NK-92 treated with Interleukin-12 subunit alpha and Interleukin-12 subunit beta, amount 100 ng/mL, for 24 hours (cell line): ENCODE measurements at regions not wholly inside any gene's neighbourhood (a gene's known extent, or its start where the extent isn't known, plus 50 kb on each side); places are given as distances from the start of the nearest gene placed in this dataset.

Experiments used
- DNase-seq: peaks from one replicate; lab custom pipeline; 2025; lab: John Stamatoyannopoulos, UW

DNA sequence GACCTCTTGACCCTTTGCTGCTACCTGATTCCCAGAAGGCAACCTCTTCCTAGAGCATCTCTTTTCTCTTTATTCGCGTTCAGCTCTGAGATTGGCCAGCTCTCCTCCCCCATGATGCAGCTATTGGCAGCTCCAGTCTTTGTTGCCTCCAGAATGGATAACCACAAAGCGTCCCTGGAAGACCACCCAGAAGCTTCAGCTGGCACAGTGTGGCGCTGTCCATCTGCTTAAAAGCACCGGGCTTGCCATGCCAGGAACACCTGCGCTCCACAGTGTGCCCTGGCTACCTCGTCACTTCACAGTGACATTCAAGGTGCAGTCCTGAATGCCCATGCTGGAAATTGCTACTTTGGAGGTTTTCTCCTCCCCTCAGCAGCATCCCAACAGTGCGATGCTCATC, 353.9 kb downstream of the LMO4 start:
- DNase-seq, result no peak

DNA sequence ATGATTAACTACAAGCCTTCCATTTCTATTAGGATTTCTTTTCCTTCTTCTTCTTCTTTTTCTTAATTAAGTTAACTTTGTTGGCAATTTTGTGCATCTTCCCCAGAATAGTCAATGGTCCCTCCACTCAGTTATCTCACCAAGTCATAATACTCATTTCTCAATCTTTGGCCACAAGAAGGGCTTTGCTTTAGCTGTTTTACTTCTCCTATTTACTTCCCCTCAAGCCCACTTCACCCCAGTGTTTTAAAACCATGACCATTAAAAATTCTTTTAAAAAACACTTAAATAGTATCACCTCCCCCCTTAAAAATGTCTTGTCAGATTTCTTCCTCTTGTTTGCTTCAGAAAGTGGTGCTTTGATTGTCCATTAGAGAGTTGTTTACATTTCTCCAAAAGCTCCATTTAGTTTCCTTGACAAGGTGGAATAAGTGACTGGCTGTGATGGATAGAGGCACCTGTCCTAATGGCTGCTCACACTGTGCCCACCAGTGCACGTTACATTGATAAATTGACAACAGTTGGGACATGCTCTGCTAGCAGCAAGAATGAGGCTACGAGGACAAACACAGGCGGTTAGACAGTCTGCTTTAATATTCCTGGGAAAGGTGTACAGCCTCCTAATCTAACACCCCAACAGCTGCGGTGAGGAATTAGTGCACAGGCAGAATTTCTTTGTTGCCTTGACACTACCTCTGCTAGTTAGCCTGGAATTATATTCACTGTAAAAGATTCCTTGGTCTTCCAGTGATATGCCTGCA, 354.7 kb downstream of the LMO4 start:
- no peak for DNase-seq

DNA sequence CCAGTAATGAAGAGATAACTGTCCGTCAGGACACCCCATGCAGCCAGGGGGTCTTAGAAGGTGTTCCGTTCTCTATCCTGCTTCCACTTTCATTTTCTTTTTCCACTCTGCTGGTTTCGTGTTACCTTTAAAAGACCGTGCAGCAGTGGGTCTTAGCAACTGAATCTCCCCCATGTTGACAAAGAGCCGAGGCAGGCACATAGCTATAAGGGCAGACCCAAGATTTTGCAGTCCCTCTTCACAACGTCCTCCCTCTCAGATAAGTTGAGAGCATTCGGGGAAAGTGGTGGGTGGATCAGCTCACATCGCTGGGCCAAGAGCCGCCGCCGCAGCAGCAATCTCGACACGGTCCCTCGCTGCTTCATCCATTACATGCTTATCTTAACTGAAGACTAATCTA, 355.5 kb downstream of the LMO4 start:
- DNase-seq, result no peak

DNA sequence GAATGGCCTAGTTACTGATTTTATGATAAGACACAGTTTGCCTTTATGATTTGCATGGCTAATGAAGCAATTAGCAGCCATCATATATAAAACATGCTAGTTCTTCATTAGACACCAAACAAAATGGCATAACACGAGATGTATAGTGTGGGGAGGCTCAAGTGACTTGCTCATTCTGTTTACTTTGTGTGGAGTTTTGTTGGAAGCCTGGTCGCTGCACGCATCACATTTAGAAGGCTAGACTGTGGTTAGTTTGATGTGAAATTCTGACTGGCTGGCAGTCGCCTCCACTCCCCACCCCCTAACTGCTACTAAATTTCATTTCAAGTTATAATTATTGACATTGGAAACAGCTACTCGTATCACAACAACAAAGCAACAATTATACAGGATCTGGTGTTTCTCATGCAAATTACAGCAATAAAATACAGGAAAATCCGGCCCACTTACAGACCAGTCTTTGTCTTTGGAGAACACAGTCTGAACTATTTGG, 356.1 kb downstream of the LMO4 start:
- no peak for DNase-seq

DNA sequence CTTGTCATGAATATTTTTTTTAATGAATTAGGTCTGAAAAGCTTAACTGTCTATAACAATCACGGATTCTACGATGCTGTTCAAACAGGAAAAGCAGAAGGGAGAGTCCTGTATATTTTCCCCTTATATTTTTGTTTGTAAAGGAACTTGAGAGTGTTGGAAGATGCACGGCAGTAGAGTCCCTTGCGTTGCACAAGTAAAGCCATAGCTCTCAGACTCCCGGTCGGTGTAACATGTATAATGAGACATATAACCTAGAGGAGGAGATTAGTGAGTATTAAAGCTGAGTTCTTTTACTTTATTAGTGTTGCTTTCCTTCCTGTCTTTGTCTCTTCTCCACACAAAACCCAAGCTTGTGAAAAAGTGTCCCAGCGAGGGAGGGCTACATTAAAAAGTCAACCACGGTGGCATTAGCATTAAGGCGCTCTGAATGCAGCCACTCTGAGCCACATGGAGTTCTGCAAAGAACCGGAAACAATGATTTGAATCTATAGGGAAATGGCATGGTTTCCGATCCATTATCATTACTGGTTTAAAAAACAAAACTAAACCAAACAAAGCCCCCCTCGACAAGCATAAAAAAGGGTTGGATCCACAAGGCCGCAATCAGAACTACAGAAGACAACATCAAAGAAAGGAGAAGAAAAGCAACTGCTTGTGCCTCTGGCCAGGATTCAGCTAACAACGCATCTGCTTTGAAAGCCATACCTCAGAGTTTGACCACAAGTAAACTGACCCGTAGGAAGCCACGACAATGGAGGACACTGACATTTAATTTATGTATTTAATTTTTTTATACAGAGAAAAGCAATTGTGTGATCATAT, 356.8 kb downstream of the LMO4 start:
- no peak for DNase-seq

DNA sequence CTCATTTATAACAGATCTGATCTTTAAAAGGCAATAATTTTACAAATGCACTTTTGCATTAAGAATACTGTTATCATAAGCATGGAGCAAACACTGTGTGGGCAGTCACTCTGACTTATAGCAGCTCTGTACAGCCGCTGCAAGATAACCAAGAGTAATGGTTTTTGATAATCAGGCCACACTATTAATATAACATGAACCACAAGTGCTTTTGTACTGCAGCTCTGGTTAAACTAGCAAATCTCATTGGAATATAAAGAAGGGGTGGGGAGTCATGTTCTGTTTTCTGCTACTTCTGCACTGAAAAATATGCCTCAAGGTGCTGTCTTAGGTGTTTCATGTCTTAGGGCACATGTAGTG, 357.4 kb downstream of the LMO4 start:
- no peak for DNase-seq

DNA sequence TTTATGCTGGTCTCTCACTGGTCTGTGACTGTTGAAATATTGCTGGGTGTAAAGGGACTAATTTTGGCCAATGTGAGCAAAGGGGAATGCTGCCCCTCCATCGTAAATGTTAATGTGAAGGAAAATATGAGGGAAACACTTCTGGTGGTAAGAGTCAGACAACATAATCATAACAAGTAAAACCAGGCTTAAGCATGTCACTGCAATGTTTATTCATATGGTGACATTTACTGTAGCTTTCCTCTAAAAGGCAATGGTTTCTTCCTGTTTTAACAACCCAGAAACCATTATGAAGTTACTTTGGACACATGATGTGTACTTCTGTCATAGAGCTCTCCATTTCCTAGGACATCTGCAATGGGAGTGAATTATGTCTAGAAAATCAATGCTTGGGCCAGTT, 358.0 kb downstream of the LMO4 start:
- no peak for DNase-seq

DNA sequence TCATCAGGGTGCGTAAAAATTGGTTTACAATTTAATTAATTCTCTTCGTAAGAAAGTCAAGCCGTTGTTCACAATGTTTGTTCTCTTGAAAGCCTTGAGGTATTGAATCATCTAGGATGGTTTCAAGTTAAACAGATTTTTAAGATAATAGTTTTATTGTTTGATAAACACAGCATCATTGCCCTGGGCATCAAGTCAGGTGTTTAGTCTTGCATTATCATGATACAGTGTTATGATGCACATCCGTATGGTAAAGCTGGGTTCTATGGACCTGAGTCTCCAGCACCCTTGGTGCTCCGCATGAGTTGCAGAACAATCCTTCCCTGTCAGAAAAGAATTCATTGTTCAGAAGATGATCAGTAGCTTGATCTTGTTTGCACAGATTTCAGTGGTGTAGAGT, 359.5 kb downstream of the LMO4 start:
- no peak for DNase-seq

DNA sequence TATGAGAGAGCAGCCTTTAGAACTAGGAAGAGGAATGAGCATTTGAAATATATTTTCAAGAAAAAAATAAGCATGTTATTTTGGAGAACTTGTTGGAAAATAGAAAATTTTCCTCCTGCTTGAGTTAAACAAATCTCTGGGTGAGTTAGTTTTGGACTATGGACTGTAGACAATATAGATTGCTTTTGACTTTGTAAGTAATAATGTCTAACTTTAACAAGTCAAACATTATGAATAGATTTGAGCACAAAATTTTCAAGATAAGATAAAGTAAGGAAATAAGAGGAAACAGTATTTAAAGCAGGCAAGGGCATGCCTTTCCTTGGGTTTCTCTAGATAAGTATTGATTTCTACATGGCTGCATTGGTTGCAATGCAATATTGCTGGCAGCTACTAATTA, 360.8 kb downstream of the LMO4 start:
- DNase-seq, result no peak

DNA sequence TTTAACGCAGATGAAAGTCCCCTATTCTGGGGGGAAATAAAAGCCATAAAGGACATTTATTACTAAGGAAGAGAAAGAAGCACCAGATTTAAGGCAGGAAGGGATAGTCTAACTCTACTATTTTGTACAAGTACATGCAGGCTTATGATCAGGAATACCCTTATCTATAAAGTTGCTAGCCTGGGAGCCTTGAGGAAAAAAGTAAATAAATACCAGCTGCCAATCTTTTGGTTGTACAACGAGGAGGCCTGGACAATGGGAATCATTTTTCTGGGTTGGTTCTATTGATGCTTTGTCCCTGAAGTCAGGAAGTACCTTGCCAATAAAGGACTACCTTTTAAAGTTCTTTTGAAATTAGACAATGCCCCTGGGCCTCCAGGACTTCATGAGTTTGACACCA, 367.8 kb downstream of the LMO4 start:
- DNase-seq, result no peak

DNA sequence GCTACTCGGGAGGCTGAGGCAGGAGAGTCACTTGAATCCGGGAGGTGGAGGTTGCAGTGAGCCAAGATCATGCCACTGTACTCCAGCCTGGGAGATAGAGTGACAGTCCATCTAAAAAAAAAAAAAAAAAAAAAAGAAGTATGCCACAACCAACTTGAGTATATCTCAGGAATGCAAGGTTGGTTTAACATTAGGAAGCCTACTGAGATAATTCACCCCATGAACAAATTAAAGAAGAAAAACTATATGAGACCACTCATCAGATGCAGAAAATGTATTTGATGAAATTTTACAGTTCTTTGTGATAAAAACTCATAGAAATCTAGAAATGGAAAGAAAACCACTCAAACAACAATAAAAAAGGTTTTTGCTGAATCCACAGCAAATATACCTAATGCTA, 373.8 kb downstream of the LMO4 start:
- no peak for DNase-seq

DNA sequence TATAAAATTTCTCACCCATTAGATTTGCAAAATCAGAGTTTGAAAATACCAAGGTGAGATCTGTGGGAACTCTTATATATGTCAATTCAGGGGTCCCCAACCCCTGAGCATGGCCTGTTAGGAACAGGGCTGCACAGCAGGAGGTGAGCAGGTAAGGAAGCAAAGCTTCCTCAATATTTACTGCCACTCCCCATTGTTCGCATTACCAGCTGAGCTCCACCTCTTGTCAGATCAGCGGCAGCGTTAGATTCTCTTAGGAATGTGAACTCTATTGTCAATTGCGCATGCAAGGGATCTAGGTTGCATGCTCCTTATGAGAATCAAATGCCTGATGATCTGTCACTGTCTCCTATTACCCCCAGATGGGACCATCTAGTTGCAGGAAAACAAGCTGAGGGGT, 376.6 kb downstream of the LMO4 start:
- DNase-seq, result no peak

DNA sequence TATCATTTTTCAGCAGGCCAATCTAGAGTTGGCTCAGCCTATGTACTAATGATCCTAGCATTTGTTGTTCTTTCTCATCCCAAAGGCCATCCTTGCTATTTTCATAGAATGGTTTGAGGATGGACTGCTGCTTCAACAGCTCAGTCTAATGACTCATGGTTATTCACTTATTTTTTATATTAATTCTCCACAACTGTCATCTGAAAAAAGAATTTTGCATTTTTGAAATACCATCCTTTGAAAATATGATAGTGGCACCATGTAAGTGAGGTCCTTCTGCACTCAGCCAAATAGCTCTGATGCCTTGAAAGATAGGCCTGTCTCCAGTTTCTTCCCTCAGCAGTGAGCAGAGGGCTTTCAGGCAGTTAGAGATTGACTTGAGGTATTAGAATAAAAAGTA, 377.5 kb downstream of the LMO4 start:
- no peak for DNase-seq

DNA sequence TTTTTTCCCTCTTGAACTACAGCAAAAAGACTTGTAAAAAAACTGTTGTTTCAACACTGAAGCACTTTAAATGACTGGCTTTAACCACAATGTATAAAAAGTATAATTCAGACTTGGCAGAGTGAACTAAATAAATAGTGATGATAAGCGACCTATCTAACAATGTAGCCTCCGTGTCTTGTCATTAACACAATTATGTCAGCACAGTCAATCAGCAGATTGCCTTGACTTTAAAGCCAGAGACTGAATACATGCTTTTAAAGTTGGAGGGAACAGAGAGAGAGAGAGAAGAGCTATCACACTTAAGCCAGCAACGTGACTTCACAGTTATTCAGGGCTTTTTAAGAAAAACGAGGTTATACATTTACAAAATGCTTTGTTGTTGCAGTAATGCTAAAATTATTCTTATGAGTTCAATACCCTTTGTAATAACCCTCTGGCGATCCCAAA, 378.1 kb downstream of the LMO4 start:
- DNase-seq, result no peak

DNA sequence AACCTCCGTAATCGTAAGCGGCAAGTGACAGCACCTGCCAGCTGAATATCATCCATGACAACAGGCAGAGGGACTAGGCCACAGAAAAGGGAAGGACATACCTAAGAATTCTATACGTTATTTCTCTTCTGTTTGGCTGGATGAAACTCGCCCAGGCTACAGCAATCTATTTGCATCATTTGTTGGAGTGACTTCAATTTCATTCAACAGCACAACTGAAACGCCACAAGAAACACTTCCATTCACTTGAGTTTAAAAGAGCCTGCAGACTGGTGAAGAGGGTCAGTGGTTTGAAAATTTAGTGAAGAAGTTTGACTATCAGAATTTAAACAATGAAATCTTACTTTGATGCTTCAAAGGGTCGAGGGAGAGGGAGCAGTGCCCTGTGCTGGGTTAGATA, 378.7 kb downstream of the LMO4 start:
- DNase-seq, result no peak

DNA sequence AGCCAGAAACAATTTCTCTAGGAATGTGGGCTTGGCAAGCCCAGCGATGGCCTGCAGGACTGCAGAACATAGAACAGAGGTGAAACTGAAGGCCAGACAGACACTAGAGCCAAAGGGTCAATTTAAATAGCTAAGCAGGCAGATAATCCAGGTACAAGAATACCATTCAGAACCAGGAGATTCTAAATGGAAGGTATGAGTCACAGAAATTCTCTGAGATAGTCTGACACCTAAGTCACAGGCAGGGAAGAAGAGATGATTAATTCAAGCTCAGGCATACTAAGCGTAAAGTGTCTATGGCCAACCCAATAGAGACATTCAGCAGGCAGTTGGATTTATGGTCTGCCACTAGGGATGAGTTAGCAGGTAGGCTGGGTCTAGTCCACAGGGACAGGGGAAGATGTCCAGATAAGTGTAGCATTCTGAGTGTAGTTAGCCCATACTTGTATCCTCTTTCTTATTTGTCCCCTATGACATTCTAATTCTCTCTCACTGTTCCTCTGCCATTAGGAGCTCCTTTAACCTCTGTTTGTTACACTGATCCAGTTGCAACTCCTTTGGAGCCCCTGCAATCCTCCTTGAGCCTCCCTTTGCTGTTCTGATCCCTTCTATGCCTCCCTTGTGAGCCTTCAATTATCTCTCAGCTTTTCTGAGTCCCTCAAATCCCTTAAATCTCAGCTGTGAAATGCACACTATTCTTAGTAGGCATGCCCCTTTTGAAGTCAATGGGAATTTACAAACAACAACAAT, 383.8 kb downstream of the LMO4 start:
- DNase-seq, result no peak

DNA sequence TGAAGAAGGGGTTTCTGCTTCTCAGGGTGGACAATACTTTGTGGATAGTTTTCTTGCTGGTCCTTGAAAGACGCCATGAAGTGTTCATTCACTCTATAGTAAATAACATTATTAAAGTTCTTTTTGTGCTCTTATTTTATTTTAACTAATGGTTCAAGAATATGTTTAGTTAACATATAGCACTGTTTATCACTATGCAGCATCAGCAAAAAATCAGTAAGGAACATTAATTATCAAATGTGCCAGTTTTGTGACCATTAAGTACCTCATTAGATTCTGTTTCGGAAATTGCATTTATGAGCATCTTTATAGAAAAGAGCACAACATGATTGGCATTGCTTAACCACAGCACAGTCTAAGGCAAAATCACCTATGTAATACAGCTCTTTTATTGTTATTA, 385.6 kb downstream of the LMO4 start:
- DNase-seq, result no peak

DNA sequence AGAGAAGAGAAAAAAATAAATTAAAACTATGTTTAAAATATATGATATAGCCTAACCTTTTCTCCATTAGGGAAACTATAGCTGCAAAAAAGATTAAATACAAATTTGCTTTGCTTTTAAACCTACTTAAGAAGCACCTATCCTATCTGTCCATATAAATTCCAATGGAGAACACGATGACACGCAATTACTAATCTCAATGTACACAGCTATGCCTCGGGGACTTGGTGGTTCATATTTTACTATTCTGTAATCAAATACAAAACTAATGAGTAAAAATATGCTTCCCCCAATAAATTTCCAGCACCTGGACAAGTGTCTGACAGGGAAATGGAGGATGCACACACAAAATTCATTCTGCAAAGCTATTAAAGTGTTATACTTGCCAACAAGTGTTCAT, 386.4 kb downstream of the LMO4 start:
- DNase-seq, result no peak

DNA sequence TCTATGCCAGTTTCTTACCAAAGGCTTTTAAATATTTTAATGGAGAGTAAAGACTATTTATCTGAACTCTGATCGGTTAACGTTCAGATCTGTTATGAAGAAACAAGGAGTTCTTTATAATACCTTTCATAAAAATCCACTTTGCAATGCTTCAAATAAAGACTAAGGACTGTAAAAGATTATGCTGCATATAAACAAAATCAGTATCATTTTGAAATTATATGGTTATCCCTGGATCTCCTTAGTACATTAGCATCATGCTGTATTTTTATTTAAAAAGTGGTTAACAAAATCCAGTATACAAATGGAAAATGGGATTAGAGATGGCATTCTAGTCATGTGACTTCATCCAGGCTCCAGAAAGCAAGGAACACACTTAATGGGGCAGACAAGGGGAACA, 386.8 kb downstream of the LMO4 start:
- DNase-seq, result no peak

DNA sequence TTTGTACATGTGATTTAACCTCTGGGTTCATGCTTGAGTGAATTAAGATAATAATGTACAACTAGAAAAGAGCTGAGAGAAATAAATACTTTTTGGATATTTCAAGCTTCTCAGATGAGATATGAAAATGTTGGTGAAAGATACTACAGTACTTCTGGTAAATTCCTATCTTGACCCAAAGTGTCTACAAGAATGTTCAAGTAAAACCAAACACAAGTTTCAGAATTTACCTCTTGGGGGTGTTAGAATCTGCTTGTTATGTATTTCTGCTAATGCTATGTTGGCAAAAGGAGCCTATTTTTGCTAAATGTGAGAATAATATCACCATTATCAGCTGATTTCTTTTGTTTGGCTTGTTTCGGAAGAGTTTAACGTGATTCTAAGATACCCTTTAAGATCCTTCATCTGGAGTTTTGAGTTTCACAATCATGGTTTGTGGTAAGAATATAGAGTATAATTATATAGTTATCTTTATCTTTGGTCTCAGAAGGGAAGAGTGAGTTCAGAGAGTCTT, 388.5 kb downstream of the LMO4 start:
- no peak for DNase-seq

DNA sequence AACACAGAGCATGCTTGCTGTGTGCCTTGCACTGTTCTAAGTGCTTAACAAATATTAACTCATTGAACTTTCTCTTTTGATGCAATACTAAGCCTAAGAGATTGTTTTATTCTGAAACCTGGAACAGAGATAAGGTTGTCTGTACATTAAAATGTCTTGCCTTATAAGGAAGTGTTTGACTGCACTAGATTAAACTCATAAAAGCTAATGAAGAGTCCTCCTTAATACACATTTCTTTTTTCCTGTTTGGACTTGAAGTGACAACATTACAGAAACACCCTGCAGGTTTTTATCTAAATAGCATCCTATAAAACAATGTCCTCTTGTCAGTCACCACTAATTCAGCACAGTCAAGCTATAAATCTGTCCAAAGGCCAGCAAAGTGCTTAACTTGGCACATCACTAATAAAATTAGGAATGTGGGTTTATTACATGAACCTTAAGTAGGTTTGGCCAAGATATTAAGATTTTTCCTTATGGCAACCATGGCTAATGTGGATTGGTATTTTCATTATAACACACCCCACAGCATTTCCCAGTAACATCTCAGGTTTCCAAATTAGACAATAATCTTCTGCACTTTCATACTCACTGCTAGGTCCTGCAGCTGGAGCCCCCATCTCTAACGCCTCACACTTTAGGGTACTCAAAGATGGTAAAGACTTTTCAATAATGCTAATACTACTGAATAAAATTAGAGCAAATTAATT, 389.7 kb downstream of the LMO4 start:
- DNase-seq, result no peak

DNA sequence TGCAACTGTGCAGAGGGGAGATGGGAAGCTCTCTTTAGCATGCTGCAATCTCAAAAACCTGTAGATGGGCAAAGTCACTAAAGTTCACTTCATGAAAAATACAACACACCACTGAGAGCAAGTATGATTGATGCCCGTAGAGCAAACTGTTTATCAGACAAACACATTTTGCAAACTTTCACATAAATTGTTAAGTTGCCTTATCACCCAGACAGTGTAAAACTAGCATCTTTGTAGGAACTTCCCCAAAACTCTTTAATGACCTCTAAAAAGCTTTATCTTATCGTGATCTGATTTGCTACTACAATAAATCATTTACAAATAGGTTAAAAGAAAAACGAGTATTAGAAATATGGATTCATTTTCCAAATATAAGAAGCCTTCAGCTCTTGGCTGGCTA, 391.0 kb downstream of the LMO4 start:
- DNase-seq, result no peak
